ENCODE measurements at regions not wholly inside any gene's neighbourhood (a gene's known extent, or its start where the extent isn't known, plus 50 kb on each side); places are given as distances from the start of the nearest gene placed in this dataset.

GRCh38 chr2:106735807-106736206 lies 150.2 kb downstream of the ST6GAL2 start:
- TF ChIP-seq CTCF (IDR thresholded peaks at IDR 0.05) (no peak), POLR2A (IDR thresholded peaks at IDR 0.05) (no peak)
